ENCODE measurements at regions not wholly inside any gene's neighbourhood (a gene's known extent, or its start where the extent isn't known, plus 50 kb on each side); places are given as distances from the start of the nearest gene placed in this dataset.

- TF ChIP-seq CTCF (IDR thresholded peaks at IDR 0.05) = no peak
- no peak for TF ChIP-seq REST (IDR thresholded peaks at IDR 0.05; ENCODE audit: insufficient read depth in 1 of 2, low read depth in 2 of 2, low read length in 1 of 2)
- no peak for TF ChIP-seq POLR2AphosphoS5 (IDR thresholded peaks at IDR 0.05; ENCODE audit: low read depth, low read length)
Measured at GRCh38 chr9:26418480-26418879, 474.1 kb downstream of the CAAP1 start.
